Testis (tissue), 2 donors: ENCODE measurements at regions not wholly inside any gene's neighbourhood (a gene's known extent, or its start where the extent isn't known, plus 50 kb on each side); places are given as distances from the start of the nearest gene placed in this dataset.

Experiments
- POLR2A ChIP-seq: fragments of 450-650 bp; IDR thresholded peaks from one replicate; pipeline ENCODE4 v1.6.1; 2017; ENCODE audit warnings: antibody characterized with exemption, mild to moderate bottlenecking, moderate library complexity
- TF ChIP-seq, protein P1 (sequence below), 3 experiments: fragments of 450-650 bp in 2 of 3; fragments of 200-600 bp in 1 of 3; sonication (generic) in 1 of 3; IDR thresholded peaks; one replicate each; pipeline ENCODE4 v1.5.1; 2016 to 2019; ENCODE audit warnings: antibody characterized with exemption in 3 of 3, mild to moderate bottlenecking in 2 of 3, moderate library complexity in 1 of 3

DNA sequence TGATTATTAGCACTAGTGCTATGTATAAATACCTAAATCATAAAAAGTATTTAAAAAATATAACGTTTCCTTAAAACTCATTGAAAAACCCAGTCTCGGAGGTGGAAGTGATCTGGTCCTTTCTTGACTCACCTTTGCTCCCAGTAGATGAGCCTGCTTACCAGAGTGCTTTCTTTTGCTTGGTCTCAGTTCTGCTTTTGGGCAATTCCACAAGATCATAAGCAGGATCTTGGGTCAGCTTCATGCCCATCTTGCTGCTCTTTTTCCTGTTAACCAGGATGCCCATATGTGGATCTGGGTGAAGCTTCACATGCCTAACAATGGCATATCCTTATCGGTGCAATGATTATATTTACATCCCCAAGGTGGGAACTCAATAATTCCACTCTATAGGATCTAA lies 332.1 kb upstream of the FAM98A start:
- TF ChIP-seq POLR2A: no peak
- TF ChIP-seq, protein P1, sequence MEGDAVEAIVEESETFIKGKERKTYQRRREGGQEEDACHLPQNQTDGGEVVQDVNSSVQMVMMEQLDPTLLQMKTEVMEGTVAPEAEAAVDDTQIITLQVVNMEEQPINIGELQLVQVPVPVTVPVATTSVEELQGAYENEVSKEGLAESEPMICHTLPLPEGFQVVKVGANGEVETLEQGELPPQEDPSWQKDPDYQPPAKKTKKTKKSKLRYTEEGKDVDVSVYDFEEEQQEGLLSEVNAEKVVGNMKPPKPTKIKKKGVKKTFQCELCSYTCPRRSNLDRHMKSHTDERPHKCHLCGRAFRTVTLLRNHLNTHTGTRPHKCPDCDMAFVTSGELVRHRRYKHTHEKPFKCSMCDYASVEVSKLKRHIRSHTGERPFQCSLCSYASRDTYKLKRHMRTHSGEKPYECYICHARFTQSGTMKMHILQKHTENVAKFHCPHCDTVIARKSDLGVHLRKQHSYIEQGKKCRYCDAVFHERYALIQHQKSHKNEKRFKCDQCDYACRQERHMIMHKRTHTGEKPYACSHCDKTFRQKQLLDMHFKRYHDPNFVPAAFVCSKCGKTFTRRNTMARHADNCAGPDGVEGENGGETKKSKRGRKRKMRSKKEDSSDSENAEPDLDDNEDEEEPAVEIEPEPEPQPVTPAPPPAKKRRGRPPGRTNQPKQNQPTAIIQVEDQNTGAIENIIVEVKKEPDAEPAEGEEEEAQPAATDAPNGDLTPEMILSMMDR (IDR thresholded peaks at IDR 0.05): no peak
